GM03348 (cell line): ENCODE measurements at regions not wholly inside any gene's neighbourhood (a gene's known extent, or its start where the extent isn't known, plus 50 kb on each side); places are given as distances from the start of the nearest gene placed in this dataset.
"Not testable (repeated sequence)": the region's sequence is repeated elsewhere in the genome, so short reads cannot be mapped to it uniquely, and the experiment has no call there.

Experiments used
- DNase-seq: peaks from one replicate; pipeline ENCODE4 v3.0.0; 2012; ENCODE audit warnings: low spot score

DNA sequence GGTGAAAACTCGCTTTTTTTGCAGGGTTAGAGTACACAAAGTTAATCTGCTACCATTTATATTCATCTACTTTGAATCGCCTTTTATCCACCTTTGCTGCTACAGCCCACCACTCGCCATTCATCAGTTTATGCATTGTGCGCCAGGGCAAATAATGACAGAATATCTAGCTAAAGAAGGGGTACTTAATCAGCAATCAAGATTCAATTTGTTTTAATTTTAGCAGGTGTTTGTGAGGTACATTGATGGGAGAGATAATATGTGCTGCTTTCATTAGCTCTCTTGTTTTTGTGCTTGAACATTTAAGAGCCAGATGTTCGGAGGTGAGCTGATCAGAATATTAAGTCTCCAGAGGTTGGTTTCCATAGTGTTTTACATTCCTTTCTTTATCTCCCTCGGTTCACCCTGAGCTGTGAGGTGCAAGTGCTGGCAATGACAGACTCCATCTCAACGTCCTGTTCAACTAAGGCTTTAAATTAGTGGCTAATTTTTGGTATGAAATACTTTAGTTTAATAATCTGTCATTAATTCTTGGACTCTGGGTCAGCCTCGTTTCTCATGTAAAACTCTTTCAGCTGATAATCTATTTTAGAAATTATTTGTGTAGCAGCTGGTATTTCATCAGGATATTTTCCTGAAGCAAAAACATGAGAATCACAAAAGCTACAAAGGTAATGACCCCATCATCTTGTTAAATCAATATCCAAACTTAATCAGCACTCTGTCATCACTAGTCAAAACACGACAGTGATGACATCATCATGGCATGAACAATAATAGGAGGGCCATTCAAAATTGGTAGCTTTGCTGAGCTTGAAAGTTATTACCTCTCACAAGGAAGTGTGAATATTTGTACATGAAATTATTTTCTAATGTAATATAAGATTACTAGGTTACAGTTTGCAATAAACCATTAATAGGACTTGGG, 479.9 kb upstream of the FANCL start:
- DNase-seq = no peak

DNA sequence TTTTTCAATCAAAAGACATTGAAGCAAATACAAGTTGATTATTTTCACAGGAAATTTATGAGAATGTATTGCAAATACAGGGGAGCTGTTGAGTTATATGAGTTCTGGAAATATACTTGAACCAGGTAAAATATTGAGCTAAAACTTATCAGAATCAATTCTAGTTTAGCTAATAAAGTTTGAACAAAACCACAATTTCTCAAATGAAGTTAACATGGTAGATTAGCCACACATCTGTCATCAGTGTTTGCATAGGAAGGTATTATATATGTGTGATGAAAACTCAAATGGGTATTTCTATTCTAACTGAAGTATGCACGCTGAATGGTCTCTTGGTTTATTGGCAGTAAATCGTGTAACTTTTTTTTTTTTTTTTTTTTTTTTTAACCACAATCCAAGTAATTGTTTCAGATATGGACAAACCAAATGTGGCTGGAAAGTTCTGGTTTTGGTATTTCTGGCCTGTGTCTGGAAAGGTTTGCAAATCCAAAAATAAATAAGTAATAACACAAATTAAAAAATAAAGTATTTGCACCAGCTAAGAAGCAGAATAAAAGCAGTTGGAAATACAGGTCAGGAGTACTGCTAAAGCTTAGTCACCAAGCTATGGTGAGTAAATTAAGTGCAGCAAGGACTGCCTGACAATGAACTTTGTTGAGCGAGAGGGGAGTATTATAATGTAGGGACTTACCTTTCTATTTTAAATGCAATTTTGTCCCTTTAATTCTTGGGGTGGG, 479.1 kb upstream of the FANCL start:
- DNase-seq = no peak

DNA sequence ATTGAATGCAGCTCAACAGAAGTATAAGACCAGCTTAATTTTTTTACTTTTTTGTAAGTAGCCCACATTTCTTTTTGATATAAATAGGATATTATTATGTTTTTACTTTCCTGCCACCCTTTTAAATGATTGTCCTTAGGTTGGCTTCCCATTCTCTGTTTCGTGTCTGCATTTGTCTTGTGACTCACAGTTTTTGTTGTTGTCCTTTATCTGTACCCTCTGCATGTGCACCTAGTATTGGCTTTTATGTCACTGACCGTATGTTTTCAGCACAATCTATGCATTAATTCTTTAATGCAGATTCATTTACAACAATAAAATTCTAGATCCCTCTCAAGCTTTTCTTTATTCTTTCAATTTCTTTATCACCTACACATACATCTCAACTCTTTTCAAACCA, 474.2 kb upstream of the FANCL start:
- no peak for DNase-seq

DNA sequence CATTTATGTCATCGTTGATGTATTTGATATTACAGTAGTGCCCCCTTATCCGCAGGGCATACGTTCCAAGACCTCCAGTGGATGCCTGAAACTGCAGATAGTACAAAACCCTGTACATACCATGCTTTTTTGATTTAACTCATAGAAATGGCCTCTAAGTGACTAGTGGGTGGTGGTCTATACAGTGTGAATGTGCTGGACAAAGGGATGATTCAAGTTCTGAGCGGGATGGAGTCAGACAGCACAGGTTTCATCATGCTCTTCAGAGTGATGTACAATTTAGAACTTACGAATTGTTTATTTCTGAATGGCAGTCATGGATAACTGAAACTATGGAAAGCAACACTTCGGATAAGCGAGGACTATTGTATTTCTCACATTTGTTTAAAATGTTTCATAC, 473.1 kb upstream of the FANCL start:
- no peak for DNase-seq

DNA sequence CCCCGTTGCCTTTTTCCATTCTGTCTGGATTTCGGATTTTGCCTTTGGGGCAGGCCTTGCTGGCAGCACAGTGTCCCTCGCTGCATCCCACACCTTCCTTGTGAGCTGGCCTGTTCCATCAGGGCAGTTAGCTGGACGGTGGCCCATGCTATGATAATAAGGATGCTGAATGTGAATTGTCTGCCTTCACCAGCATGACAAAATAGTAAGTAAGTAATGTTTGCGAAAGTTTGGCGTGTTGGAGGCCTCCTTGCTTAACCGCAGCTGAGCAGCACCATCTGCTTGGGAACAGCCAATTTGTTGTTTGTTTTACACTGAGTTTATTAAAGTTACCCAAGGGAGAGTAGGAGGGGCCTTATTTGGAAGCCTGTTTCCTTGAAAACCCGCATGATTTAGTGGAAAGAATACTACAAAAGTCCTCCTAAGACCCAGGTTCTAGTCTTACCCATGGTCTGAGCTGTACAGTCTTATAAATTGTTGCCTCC, 469.7 kb upstream of the FANCL start:
- no peak for DNase-seq

DNA sequence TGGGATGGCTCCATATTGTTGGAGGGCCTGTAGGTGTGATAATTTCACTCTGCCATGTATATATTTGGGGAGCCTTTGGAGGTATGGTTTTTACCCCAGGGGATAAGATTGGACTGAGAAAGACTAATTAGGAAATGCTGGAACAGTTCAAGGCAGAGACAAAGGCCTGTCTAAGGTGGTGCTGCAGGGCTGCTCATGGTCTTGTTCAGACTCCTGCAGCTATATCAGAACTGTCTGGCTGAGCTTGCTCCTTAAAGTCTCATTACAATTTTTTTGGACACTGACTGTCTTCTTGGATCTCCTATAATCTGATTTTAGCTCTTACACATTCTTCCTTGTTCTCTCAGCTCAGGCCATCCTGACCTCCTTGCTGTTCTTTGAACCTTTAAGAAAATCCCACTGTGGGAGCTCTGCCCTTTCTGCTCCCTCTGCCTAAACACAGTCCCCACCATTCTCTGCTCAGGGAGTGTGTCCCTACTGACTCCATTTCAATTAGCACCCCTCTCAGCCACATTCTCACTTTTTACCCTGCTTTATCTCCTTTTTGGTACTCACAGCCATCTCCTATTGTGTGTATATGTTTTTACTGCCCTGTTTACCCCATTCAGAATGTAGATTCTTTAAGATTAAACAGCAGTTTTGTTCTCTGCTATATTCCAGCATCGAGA, 468.7 kb upstream of the FANCL start:
- DNase-seq = no peak

DNA sequence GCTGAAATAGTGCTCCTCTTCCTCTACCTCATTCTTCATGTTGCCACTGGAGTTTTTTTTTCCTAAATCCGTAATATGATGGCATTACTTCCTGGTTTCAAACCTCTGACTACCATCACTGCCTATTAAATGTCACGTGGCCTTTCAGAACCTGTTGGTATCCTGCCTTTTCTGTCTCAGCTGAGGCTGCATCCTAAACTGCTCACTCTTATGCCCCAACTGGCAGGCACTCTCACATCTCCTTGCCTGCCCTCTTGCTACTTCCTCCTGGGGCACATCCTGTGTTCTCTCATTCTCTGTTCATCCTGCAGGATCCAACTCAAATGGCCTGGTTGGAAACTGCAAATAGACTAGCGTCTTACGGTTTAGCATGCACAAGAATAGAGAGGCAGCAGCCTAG, 468.1 kb upstream of the FANCL start:
- no peak for DNase-seq

DNA sequence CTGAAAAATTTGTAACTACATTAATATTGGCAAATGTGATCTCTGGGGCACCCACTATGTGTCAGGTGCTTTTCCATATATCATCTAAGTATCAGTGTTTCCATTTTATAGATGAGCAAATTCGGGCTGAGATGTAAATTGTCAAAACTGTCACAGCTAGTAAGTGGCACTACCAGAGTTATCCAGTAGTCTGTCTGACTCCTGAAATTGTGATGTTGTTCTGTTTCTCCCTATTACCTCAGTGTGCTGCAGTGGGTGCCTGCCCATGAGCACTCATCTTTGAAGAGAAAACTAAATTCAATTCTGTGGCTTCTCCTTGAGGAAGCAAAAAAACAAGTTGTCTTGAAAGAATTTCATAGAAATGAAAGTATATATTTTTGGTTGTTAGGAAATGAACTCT, 467.4 kb upstream of the FANCL start:
- DNase-seq = no peak

DNA sequence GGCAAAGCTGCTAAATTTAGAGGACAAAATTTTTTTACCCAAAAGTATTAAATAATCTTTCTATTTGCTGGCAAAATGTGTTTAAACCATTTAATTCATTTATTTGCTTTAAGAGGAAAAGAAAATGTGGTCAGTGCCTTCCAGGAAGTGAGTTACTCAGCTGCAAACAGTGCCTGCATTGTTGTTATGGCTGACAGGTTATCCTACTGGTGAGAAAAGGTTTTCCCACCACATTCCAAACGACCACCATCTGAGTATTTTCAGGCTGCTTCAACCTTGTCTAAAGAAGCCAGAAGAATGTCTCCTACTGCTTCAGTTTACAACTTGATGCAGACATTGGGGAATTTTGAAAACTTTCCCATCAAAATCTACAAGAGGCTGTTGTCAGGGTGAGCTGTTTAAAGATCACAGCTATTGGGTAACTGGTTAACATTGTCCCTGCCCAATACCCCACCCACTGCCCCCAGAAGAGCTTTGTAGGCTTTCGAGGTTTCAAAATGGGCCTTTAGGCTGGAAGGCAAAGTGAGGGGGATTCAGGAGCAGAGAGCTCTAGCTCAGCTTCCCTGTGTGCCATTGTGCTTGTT, 461.3 kb upstream of the FANCL start:
- DNase-seq = no peak

GRCh38 chr2:58701688-58702301, 460.7 kb upstream of the FANCL start:
- no peak for DNase-seq

GRCh38 chr2:58700591-58700990, 459.5 kb upstream of the FANCL start:
- DNase-seq = no peak

- DNase-seq = no peak
Measured at GRCh38 chr2:58699411-58699810, 458.3 kb upstream of the FANCL start.

- DNase-seq = no peak
Measured at GRCh38 chr2:58698620-58699019, 457.5 kb upstream of the FANCL start.

- not testable (repeated sequence) for DNase-seq
Measured at GRCh38 chr2:58694114-58694513, 453.0 kb upstream of the FANCL start.

- not testable (repeated sequence) for DNase-seq
Measured at GRCh38 chr2:58691041-58691440, 449.9 kb upstream of the FANCL start.

GRCh38 chr2:58688813-58689212, 447.7 kb upstream of the FANCL start:
- DNase-seq = no peak

GRCh38 chr2:58686776-58687175, 445.7 kb upstream of the FANCL start:
- DNase-seq = no peak

DNA sequence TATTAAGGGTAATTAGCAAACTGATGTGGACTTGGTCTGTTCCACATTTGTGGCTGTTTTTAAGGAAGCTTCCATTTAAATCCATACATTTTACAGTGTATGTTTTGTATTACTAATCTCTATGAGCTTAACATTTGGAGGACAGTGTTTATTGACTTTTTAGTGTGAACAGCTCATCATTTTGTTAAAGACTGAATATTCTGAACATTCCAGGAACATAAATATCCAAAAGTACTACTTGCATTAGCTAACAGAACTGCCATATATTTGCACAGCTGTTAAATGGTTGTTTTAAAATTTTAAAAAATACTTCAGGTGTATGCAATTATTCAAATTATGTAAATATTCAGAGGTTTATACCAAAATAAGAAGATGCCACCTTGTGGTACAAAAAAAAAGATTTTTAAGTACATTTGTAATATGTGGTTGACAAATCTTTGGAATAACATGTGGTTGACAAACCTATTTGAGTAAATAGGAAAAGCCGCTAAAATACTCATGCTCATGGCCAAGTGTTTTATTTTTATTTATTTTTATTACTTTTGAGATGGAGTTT, 439.7 kb upstream of the FANCL start:
- peak; percentile 9 for DNase-seq

DNA sequence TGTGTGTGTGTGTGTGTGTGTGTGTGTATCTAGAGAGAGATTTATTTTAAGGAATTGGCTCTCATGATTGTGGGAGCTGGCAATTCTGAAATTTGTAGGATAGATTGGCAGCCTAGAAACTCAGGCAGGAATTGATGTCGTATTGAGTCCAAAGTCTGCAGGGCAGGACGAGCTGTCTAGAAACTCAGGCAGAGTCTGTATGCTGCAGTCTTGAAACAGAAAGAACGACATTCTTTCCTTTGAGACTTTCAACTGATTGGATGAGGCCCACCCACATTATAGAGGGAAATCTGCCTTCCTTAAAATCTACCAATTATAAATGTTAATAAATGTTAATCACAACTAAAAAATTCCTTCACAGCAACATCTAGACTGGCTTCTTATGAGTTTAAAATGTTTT, 436.6 kb upstream of the FANCL start:
- no peak for DNase-seq

GRCh38 chr2:58671675-58672074, 430.6 kb upstream of the FANCL start:
- DNase-seq = no peak

DNA sequence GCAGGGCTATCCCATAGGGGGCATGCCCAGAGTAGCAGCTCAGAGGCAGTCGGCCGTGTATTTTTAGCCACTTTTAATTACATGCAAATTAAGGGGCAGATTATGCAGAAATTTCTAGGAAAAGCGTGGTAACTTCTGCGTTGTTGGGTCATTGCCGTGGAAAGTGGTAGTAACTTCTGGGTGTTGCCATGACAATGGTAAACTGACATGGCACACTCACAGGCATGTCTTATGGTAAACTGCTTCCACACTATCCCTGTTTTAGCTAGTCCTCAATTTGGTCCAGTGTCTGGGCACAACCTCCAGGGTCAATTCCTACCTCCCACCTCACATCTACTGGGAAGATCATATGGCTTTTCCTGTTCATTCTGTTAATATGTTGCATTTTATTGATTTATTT, 428.9 kb upstream of the FANCL start:
- DNase-seq = no peak
